HG03558 (cell line): ENCODE measurements at regions not wholly inside any gene's neighbourhood (a gene's known extent, or its start where the extent isn't known, plus 50 kb on each side); places are given as distances from the start of the nearest gene placed in this dataset.

Experiments used
- ATAC-seq: cut with Tn5 transposase; IDR thresholded peaks from one replicate; pipeline ENCODE4 v1.9.1; 2021; ENCODE audit warnings: moderate number of reproducible peaks; ENCODE audit not compliant: unreplicated experiment; ENCODE audit errors: extremely low read depth

GRCh38 chr18:41170346-41170745, 784.7 kb upstream of the PIK3C3 start:
- ATAC-seq, result no peak

GRCh38 chr18:41165625-41166024, 789.4 kb upstream of the PIK3C3 start:
- no peak for ATAC-seq

GRCh38 chr18:41162781-41163180, 792.3 kb upstream of the PIK3C3 start:
- no peak for ATAC-seq

GRCh38 chr18:41162191-41162590, 792.8 kb upstream of the PIK3C3 start:
- ATAC-seq, result no peak

- no peak for ATAC-seq
Observed at GRCh38 chr18:41155910-41156851, 798.9 kb upstream of the PIK3C3 start.

GRCh38 chr18:41155025-41155424, 800.0 kb upstream of the PIK3C3 start:
- no peak for ATAC-seq

- ATAC-seq, result no peak
Observed at GRCh38 chr18:41153871-41154270, 801.2 kb upstream of the PIK3C3 start.

- ATAC-seq, result no peak
Observed at GRCh38 chr18:41150316-41150715, 804.7 kb upstream of the PIK3C3 start.

- no peak for ATAC-seq
Observed at GRCh38 chr18:41146301-41146700, 808.7 kb upstream of the PIK3C3 start.

- ATAC-seq, result no peak
Observed at GRCh38 chr18:41145516-41145915, 809.5 kb upstream of the PIK3C3 start.

- no peak for ATAC-seq
Observed at GRCh38 chr18:41144441-41144840, 810.6 kb upstream of the PIK3C3 start.

GRCh38 chr18:41140506-41140905, 814.5 kb upstream of the PIK3C3 start:
- ATAC-seq, result no peak

- no peak for ATAC-seq
Observed at GRCh38 chr18:41135146-41135545, 819.9 kb upstream of the PIK3C3 start.

GRCh38 chr18:41134426-41134825, 820.6 kb upstream of the PIK3C3 start:
- ATAC-seq, result no peak

- ATAC-seq, result no peak
Observed at GRCh38 chr18:41131050-41131449, 824.0 kb upstream of the PIK3C3 start.

- ATAC-seq, result no peak
Observed at GRCh38 chr18:41128545-41128944, 826.5 kb upstream of the PIK3C3 start.

- no peak for ATAC-seq
Observed at GRCh38 chr18:41128126-41128525, 826.9 kb upstream of the PIK3C3 start.

GRCh38 chr18:41126541-41127235, 828.3 kb upstream of the PIK3C3 start:
- no peak for ATAC-seq

- ATAC-seq, result no peak
Observed at GRCh38 chr18:41121116-41121826, 833.8 kb upstream of the PIK3C3 start.

- ATAC-seq, result no peak
Observed at GRCh38 chr18:41119031-41119430, 836.0 kb upstream of the PIK3C3 start.
